ENCODE measurements at regions not wholly inside any gene's neighbourhood (a gene's known extent, or its start where the extent isn't known, plus 50 kb on each side); places are given as distances from the start of the nearest gene placed in this dataset.

DNA sequence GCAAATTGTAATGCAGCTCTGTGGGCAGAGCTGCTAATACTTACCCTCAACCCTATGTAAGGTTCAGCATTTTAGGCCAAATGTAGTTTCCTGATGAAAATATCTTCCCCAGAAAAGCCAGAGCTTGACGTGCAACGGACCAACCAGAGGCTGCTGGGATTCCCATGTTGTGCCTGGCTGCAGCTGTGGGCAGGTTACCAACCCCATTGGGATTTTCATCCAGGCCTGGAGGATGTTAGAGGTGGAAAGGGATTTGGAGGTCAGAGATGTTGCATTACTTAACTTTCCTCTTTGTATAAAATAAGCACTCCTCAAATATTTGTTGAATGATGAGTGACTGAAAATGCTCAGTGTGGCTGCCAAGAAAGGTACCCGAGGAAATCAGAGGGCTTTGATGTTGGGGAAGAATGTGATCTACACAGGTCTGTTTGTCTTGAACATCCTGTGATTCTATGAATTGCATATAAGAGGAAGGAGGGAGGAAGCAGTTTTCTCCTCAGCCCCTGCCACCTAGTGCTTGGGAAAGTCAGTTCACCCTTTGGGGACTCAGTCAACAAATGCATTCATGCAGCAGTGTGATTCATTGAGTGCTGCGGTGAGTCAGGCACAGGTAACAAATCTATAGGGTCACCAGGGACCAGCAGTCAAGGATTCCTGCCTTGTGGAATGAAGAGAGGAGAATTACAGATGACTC is 487.2 kb downstream of the RPS24 start:
- Histone ChIP-seq H3K4me3 (ENCODE audit: control extremely low read depth in 1 of 5, extremely low read depth in 1 of 5, insufficient read depth in 1 of 5, low read depth in 2 of 5, low read length in 4 of 5) (no peak overlapping the region), H3K9ac (ENCODE audit: low read length) (no peak overlapping the region), H3K36me3 (replicated peaks in 1 of 2; ENCODE audit: control extremely low read depth in 1 of 2, control insufficient read depth in 1 of 2, extremely low read depth in 1 of 2, insufficient read depth in 2 of 2, low read length in 1 of 2) (no peaks in the 10 kb centered on the region), H2AFZ (ENCODE audit: insufficient read depth, low read depth, low read length, poor library complexity, severe bottlenecking) (no peak overlapping the region), H4K20me1 (ENCODE audit: control insufficient read depth, insufficient read depth, low read length, poor library complexity, severe bottlenecking) (no peaks in the 10 kb centered on the region), H3K79me2 (ENCODE audit: control insufficient read depth, insufficient read depth, low read length) (no peaks in the 10 kb centered on the region), H3K27ac (ENCODE audit: low read length in 2 of 2) (no peak overlapping the region), H3K27me3 (replicated peaks in 1 of 4; ENCODE audit: control extremely low read depth in 1 of 4, control insufficient read depth in 3 of 4, insufficient read depth in 4 of 4, low read length in 3 of 4) (no peaks in the 10 kb centered on the region), H3K4me2 (replicated peaks; ENCODE audit: low read depth, low read length, poor library complexity, severe bottlenecking) (no peak overlapping the region), H3K9me3 (ENCODE audit: control extremely low read depth in 1 of 3, control insufficient read depth in 2 of 3, insufficient read depth in 1 of 3, low read length in 2 of 3) (no peaks in the 10 kb centered on the region), H3K4me1 (ENCODE audit: control insufficient read depth in 2 of 2, insufficient read depth in 2 of 2, low read length in 2 of 2) (no peaks in the 10 kb centered on the region)
- ATAC-seq (ENCODE audit: low read depth) (no peak), DNase-seq (no peak)
- intact Hi-C loops (cut with micrococcal nuclease), result no loop called here
- ChIA-PET POLR2A (no interaction called here), CTCF (no interaction called here)
- TF ChIP-seq, protein P1, sequence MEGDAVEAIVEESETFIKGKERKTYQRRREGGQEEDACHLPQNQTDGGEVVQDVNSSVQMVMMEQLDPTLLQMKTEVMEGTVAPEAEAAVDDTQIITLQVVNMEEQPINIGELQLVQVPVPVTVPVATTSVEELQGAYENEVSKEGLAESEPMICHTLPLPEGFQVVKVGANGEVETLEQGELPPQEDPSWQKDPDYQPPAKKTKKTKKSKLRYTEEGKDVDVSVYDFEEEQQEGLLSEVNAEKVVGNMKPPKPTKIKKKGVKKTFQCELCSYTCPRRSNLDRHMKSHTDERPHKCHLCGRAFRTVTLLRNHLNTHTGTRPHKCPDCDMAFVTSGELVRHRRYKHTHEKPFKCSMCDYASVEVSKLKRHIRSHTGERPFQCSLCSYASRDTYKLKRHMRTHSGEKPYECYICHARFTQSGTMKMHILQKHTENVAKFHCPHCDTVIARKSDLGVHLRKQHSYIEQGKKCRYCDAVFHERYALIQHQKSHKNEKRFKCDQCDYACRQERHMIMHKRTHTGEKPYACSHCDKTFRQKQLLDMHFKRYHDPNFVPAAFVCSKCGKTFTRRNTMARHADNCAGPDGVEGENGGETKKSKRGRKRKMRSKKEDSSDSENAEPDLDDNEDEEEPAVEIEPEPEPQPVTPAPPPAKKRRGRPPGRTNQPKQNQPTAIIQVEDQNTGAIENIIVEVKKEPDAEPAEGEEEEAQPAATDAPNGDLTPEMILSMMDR (IDR thresholded peaks at IDR 0.05), result no peak
- no peak for TF ChIP-seq EZH2 (IDR thresholded peaks at IDR 0.05; ENCODE audit: borderline replicate concordance, insufficient read depth, low read depth, low read length, poor library complexity, severe bottlenecking)
- WGBS (ENCODE audit: insufficient coverage), result 34% methylated on average over 2 of the region's 4 CpGs
- no peaks in the 10 kb centered on the region for H3K4me1 Mint-ChIP-seq
- H3K9me3 Mint-ChIP-seq (ENCODE audit: insufficient read depth), result no peaks in the 10 kb centered on the region
- no peak overlapping the region for H3K27ac Mint-ChIP-seq
- H3K27me3 Mint-ChIP-seq, result peaks cover 5% of the 10 kb centered on the region
- no peak overlapping the region for H3K4me3 Mint-ChIP-seq

DNA sequence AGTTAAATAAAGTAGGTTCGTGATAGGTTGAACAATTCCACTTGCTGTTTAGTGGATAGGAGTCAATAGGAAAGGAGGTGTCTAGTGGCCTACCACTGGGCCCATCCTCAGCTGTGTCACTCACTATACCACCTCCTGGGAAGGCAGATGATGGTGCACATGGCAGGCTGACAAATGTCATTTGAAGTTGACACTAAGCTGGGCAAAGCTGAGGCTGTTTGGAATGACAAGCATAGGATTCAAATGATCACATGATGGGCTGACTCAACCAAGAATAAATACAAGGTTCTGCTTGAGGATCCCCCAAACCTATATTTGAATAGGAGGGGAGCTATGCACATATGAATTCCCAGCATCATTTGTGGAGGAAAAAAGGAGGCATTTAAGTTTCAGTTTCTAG is 489.8 kb downstream of the RPS24 start:
- Mint-ChIP-seq H3K9me3 (ENCODE audit: insufficient read depth) (no peaks in the 10 kb centered on the region), H3K27ac (no peak overlapping the region), H3K4me1 (no peaks in the 10 kb centered on the region), H3K4me3 (no peak overlapping the region), H3K27me3 (peaks cover 7% of the 10 kb centered on the region)
- WGBS (ENCODE audit: insufficient coverage), result no CpG with 5 or more reads among the region's 1 CpG
- no peaks in the 10 kb centered on the region for H3K4me1 ChIP-seq (ENCODE audit: control insufficient read depth in 2 of 2, insufficient read depth in 2 of 2, low read length in 2 of 2)
- no peak overlapping the region for H2AFZ ChIP-seq (ENCODE audit: insufficient read depth, low read depth, low read length, poor library complexity, severe bottlenecking)
- DNase-seq, result no peak
- CTCF ChIA-PET, result no interaction called here
- no peaks in the 10 kb centered on the region for H4K20me1 ChIP-seq (ENCODE audit: control insufficient read depth, insufficient read depth, low read length, poor library complexity, severe bottlenecking)
- no peaks in the 10 kb centered on the region for H3K9me3 ChIP-seq (ENCODE audit: control extremely low read depth in 1 of 3, control insufficient read depth in 2 of 3, insufficient read depth in 1 of 3, low read length in 2 of 3)
- no peaks in the 10 kb centered on the region for H3K79me2 ChIP-seq (ENCODE audit: control insufficient read depth, insufficient read depth, low read length)
- no peak overlapping the region for H3K27ac ChIP-seq (ENCODE audit: low read length in 2 of 2)
- no peaks in the 10 kb centered on the region for H3K27me3 ChIP-seq (replicated peaks in 1 of 4; ENCODE audit: control extremely low read depth in 1 of 4, control insufficient read depth in 3 of 4, insufficient read depth in 4 of 4, low read length in 3 of 4)
- ATAC-seq (ENCODE audit: low read depth), result no peak
- no peaks in the 10 kb centered on the region for H3K36me3 ChIP-seq (replicated peaks in 1 of 2; ENCODE audit: control extremely low read depth in 1 of 2, control insufficient read depth in 1 of 2, extremely low read depth in 1 of 2, insufficient read depth in 2 of 2, low read length in 1 of 2)
- intact Hi-C loops (cut with micrococcal nuclease), result no loop called here
- H3K4me2 ChIP-seq (replicated peaks; ENCODE audit: low read depth, low read length, poor library complexity, severe bottlenecking), result no peak overlapping the region
- TF ChIP-seq EZH2 (IDR thresholded peaks at IDR 0.05; ENCODE audit: borderline replicate concordance, insufficient read depth, low read depth, low read length, poor library complexity, severe bottlenecking), result no peak
- TF ChIP-seq, protein P1 (IDR thresholded peaks at IDR 0.05), result no peak
- H3K4me3 ChIP-seq (ENCODE audit: control extremely low read depth in 1 of 5, extremely low read depth in 1 of 5, insufficient read depth in 1 of 5, low read depth in 2 of 5, low read length in 4 of 5), result no peak overlapping the region
- POLR2A ChIA-PET, result no interaction called here
- no peak overlapping the region for H3K9ac ChIP-seq (ENCODE audit: low read length)
